DND-41 (cell line): ENCODE measurements at regions not wholly inside any gene's neighbourhood (a gene's known extent, or its start where the extent isn't known, plus 50 kb on each side); places are given as distances from the start of the nearest gene placed in this dataset.

Experiments
- CTCF ChIP-seq: IDR thresholded peaks from 2 replicates; pipeline ENCODE4 v1.5.1; 2012; ENCODE audit warnings: borderline replicate concordance, low read length, moderate library complexity, mild to moderate bottlenecking; ENCODE audit not compliant: poor library complexity, severe bottlenecking; ENCODE audit errors: extremely low read depth
- EZH2 ChIP-seq: IDR thresholded peaks from 3 replicates; pipeline ENCODE4 v1.6.1; 2012; ENCODE audit warnings: borderline replicate concordance, low read depth, mild to moderate bottlenecking, moderate library complexity, low read length, inconsistent platforms; ENCODE audit not compliant: severe bottlenecking

- TF ChIP-seq EZH2 (no peak), CTCF (no peak)
These were observed 187.8 kb upstream of the ERBB4 start for GRCh38 chr2:212726403-212726802.
